IMR-90 (cell line): ENCODE measurements at regions not wholly inside any gene's neighbourhood (a gene's known extent, or its start where the extent isn't known, plus 50 kb on each side); places are given as distances from the start of the nearest gene placed in this dataset.

Experiments
- BHLHE40 ChIP-seq: fragments of 150-350 bp; IDR thresholded peaks from 2 replicates; pipeline ENCODE4 v1.6.1; 2016; ENCODE audit warnings: mild to moderate bottlenecking, low read depth, low read length
- CEBPB ChIP-seq: IDR thresholded peaks from 2 replicates; pipeline ENCODE4 v1.6.1; 2012; ENCODE audit warnings: low read depth, low read length, improper control_type of control experiment
- CHD1 ChIP-seq: IDR thresholded peaks from 2 replicates; pipeline ENCODE4 v1.6.1; 2012; ENCODE audit warnings: low read depth, low read length, improper control_type of control experiment
- CTCF ChIP-seq: conservative IDR thresholded peaks from 2 replicates; pipeline ENCODE4 v1.5.1; 2012; ENCODE audit warnings: mild to moderate bottlenecking, low read depth, low read length, improper control_type of control experiment
- MAFK ChIP-seq: IDR thresholded peaks from 2 replicates; pipeline ENCODE4 v1.6.1; 2012; ENCODE audit warnings: low read depth, low read length, improper control_type of control experiment
- MAZ ChIP-seq: IDR thresholded peaks from 2 replicates; pipeline ENCODE4 v1.6.1; 2012; ENCODE audit warnings: low read depth, mild to moderate bottlenecking, low read length, improper control_type of control experiment, moderate library complexity, borderline replicate concordance
- MXI1 ChIP-seq: IDR thresholded peaks from 2 replicates; pipeline ENCODE4 v1.6.1; 2012; ENCODE audit warnings: low read depth, mild to moderate bottlenecking, low read length, moderate library complexity, borderline replicate concordance
- POLR2A ChIP-seq: IDR thresholded peaks from 2 replicates; pipeline ENCODE4 v1.6.1; 2012; ENCODE audit warnings: mild to moderate bottlenecking, low read depth, low read length
- RAD21 ChIP-seq: IDR thresholded peaks from 2 replicates; pipeline ENCODE4 v1.6.1; 2012; ENCODE audit warnings: low read length, improper control_type of control experiment
- RFX5 ChIP-seq: IDR thresholded peaks from 2 replicates; pipeline ENCODE4 v1.8.0; 2012; ENCODE audit warnings: low read depth, mild to moderate bottlenecking, low read length, moderate library complexity
- SMC3 ChIP-seq: fragments of 150-350 bp; IDR thresholded peaks from 2 replicates; pipeline ENCODE4 v1.6.1; 2016; ENCODE audit warnings: low read depth, mild to moderate bottlenecking, antibody characterized with exemption, low read length, moderate library complexity

GRCh38 chr18:7307526-7307925, 76.6 kb downstream of the LRRC30 start:
- TF ChIP-seq CTCF (no peak), POLR2A (no peak), MAFK (no peak), MXI1 (no peak), BHLHE40 (no peak), RAD21 (no peak), RFX5 (no peak), MAZ (no peak), CHD1 (no peak), CEBPB (no peak), SMC3 (no peak)
